ENCODE measurements at regions not wholly inside any gene's neighbourhood (a gene's known extent, or its start where the extent isn't known, plus 50 kb on each side); places are given as distances from the start of the nearest gene placed in this dataset.
"Not testable (repeated sequence)": the region's sequence is repeated elsewhere in the genome, so short reads cannot be mapped to it uniquely, and the experiment has no call there.

- no peak for ATAC-seq
- DNase-seq (ENCODE audit: low spot score): no peak
- intact Hi-C loops (cut with DNase I): no loop called here
These were observed 76.5 kb upstream of the ATF7IP2 start for GRCh38 chr16:10309271-10309932.

GRCh38 chr16:10312008-10312407 is 73.9 kb upstream of the ATF7IP2 start:
- DNase-seq (ENCODE audit: low spot score) (no peak), ATAC-seq (no peak)
- intact Hi-C loops (cut with DNase I): no loop called here

GRCh38 chr16:10312784-10313724 is 72.8 kb upstream of the ATF7IP2 start:
- no peak for ATAC-seq
- no peak for DNase-seq (ENCODE audit: low spot score)
- intact Hi-C loops (cut with DNase I): no loop called here

GRCh38 chr16:10314317-10314716 is 71.5 kb upstream of the ATF7IP2 start:
- intact Hi-C loops (cut with DNase I): no loop called here
- DNase-seq (ENCODE audit: low spot score) (no peak), ATAC-seq (no peak)

GRCh38 chr16:10314811-10315210 is 71.0 kb upstream of the ATF7IP2 start:
- intact Hi-C loops (cut with DNase I): no loop called here
- no peak for ATAC-seq

GRCh38 chr16:10317425-10318001 is 68.3 kb upstream of the ATF7IP2 start:
- intact Hi-C loops (cut with DNase I): no loop called here
- no peak for DNase-seq (ENCODE audit: low spot score)
- no peak for ATAC-seq

More at GRCh38 chr16:10314811-10315210, 71.0 kb upstream of the ATF7IP2 start:
- DNase-seq (ENCODE audit: low spot score): no peak

GRCh38 chr16:10318798-10319500 is 66.9 kb upstream of the ATF7IP2 start:
- intact Hi-C loops (cut with DNase I): no loop called here
- DNase-seq (ENCODE audit: low spot score) (no peak), ATAC-seq (no peak)

- intact Hi-C loops (cut with DNase I): no loop called here
- ATAC-seq: no peak
These were observed 64.2 kb upstream of the ATF7IP2 start for GRCh38 chr16:10321407-10322387.

GRCh38 chr16:10322723-10323527 is 62.9 kb upstream of the ATF7IP2 start:
- ATAC-seq (no peak), DNase-seq (ENCODE audit: low spot score) (no peak)
- intact Hi-C loops (cut with DNase I): no loop called here

More at GRCh38 chr16:10321407-10322387, 64.2 kb upstream of the ATF7IP2 start:
- DNase-seq (ENCODE audit: low spot score): no peak

GRCh38 chr16:10323528-10323869 is 62.4 kb upstream of the ATF7IP2 start:
- ATAC-seq (no peak), DNase-seq (ENCODE audit: low spot score) (no peak)
- intact Hi-C loops (cut with DNase I): no loop called here

GRCh38 chr16:10324210-10324609 is 61.7 kb upstream of the ATF7IP2 start:
- no peak for ATAC-seq
- intact Hi-C loops (cut with DNase I): no loop called here
- no peak for DNase-seq (ENCODE audit: low spot score)

GRCh38 chr16:10325783-10326543 is 59.9 kb upstream of the ATF7IP2 start:
- DNase-seq (ENCODE audit: low spot score) (no peak), ATAC-seq (no peak)
- intact Hi-C loops (cut with DNase I): no loop called here

- no peak for DNase-seq (ENCODE audit: low spot score)
- intact Hi-C loops (cut with DNase I): no loop called here
- ATAC-seq: no peak
These were observed 59.2 kb upstream of the ATF7IP2 start for GRCh38 chr16:10326647-10327046.

- DNase-seq (ENCODE audit: low spot score); intact Hi-C loops (cut with DNase I); ATAC-seq: not testable (repeated sequence)
These were observed 57.6 kb upstream of the ATF7IP2 start for GRCh38 chr16:10328291-10328690.

- no peak for ATAC-seq
- DNase-seq (ENCODE audit: low spot score): no peak
- intact Hi-C loops (cut with DNase I): no loop called here
These were observed 53.6 kb upstream of the ATF7IP2 start for GRCh38 chr16:10332241-10332640.

- intact Hi-C loops (cut with DNase I): no loop called here
- DNase-seq (ENCODE audit: low spot score): no peak
These were observed 53.1 kb upstream of the ATF7IP2 start for GRCh38 chr16:10332775-10333174.

More at GRCh38 chr16:10332775-10333174, 53.1 kb upstream of the ATF7IP2 start:
- no peak for ATAC-seq

Measured in sciatic nerve (tissue), 2 donors.